ENCODE measurements at regions not wholly inside any gene's neighbourhood (a gene's known extent, or its start where the extent isn't known, plus 50 kb on each side); places are given as distances from the start of the nearest gene placed in this dataset.

DNA sequence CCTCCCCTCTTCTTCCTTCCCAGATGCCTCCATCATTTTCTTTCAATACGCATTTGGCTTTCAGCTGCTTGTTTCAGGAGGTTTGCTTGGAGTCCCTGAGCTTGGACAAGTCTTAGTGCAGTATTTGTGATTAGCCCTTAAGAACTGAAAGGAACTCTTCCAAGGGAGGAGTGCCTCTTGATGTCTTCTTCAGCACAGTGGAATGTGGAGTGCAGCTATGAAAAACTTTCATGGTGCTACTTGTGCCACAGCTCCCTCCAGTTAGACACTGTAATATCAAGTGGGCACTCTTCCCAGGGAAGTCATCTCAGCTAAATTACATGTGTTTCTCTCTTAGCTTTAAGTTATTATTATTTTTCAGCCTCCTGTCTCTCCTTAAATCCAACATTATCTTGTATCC, 173.1 kb downstream of the NECTIN3 start:
- no peak overlapping the region for H3K27ac ChIP-seq
- no peak for TF ChIP-seq ZFX (IDR thresholded peaks at IDR 0.05)

- TF ChIP-seq CTCF (conservative IDR thresholded peaks at IDR 0.05) (no peak), ZFX (IDR thresholded peaks at IDR 0.05) (no peak)
- H3K27ac ChIP-seq: no peak overlapping the region
These were observed 175.5 kb downstream of the NECTIN3 start for GRCh38 chr3:111246967-111247760.

DNA sequence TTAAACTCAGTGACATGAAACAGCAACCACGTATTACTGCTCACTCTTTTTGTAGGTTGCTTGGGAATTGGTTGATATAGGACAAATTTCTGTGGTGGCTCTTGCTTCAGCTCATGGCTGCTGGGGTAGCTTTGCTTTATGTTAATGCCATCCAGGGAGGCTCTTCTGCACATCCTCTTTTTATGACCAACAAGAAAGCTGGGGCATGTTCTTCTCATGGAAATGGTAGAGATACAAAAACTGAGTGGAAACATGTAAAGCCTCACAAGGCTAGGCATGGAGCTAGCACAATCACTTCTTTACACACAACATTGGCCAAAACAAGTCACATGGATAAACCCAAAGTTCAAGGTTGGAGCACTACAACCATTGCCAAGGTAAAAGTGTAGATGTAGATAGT, 176.8 kb downstream of the NECTIN3 start:
- TF ChIP-seq CTCF (conservative IDR thresholded peaks at IDR 0.05) (no peak), ZFX (IDR thresholded peaks at IDR 0.05) (no peak)

DNA sequence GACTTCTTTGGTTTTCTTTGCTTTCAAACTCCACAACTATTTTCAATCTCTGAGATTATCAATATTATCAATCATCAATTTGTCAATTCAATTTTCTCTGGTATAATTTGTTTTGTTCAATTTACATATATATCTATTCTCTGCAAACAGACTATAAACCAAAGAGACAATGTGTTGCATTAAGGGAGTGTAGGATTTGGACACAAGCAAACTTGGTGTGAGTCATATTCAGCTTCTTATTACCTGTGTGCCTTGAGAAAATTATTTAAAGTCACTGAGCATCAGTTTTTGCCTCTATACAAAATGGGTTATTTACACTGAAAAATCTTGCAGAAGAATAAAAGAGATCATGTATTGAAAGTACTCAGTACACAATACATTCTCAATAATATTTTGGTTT, 177.8 kb downstream of the NECTIN3 start:
- TF ChIP-seq CTCF (conservative IDR thresholded peaks at IDR 0.05) (no peak), ZFX (IDR thresholded peaks at IDR 0.05) (no peak)
- no peak overlapping the region for H3K27ac ChIP-seq

More for the DNA sequence above, 176.8 kb downstream of the NECTIN3 start:
- no peak overlapping the region for H3K27ac ChIP-seq

DNA sequence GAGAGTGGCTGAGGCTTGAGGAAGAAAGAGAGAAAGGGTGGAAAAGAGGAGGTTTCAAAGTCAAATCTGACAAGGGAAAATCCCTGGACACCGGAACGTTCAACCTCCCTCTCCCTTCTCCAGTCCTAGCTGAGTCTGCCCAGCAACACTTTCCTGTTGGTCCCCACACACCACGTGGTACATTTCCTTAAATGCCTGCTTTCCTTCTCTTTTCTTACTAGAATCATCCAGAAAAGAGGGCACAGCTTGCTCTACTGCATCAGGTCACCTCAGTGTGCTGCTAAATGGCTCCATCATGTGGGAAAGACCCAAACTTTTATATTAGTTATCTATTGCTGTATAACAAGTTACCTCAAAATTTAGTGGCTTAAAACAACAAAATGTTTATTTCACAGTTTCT, 181.2 kb downstream of the NECTIN3 start:
- TF ChIP-seq ZFX (IDR thresholded peaks at IDR 0.05) (no peak), CTCF (conservative IDR thresholded peaks at IDR 0.05) (no peak; the same call in 1 of the 2 replicates)
- H3K27ac ChIP-seq: no peak overlapping the region

GRCh38 chr3:111253733-111254132, 182.1 kb downstream of the NECTIN3 start:
- no peak overlapping the region for H3K27ac ChIP-seq
- TF ChIP-seq ZFX (IDR thresholded peaks at IDR 0.05) (no peak), CTCF (conservative IDR thresholded peaks at IDR 0.05) (no peak)

- no peak for TF ChIP-seq ZFX (IDR thresholded peaks at IDR 0.05)
- no peak for TF ChIP-seq CTCF (conservative IDR thresholded peaks at IDR 0.05)
These were observed 189.3 kb downstream of the NECTIN3 start for GRCh38 chr3:111260878-111261277.

GRCh38 chr3:111269777-111270176, 198.2 kb downstream of the NECTIN3 start:
- TF ChIP-seq CTCF (conservative IDR thresholded peaks at IDR 0.05): no peak
- TF ChIP-seq ZFX (IDR thresholded peaks at IDR 0.05): no peak
- no peak overlapping the region for H3K27ac ChIP-seq

More at GRCh38 chr3:111260878-111261277, 189.3 kb downstream of the NECTIN3 start:
- no peak overlapping the region for H3K27ac ChIP-seq
